ENCODE measurements at regions not wholly inside any gene's neighbourhood (a gene's known extent, or its start where the extent isn't known, plus 50 kb on each side); places are given as distances from the start of the nearest gene placed in this dataset.

DNA sequence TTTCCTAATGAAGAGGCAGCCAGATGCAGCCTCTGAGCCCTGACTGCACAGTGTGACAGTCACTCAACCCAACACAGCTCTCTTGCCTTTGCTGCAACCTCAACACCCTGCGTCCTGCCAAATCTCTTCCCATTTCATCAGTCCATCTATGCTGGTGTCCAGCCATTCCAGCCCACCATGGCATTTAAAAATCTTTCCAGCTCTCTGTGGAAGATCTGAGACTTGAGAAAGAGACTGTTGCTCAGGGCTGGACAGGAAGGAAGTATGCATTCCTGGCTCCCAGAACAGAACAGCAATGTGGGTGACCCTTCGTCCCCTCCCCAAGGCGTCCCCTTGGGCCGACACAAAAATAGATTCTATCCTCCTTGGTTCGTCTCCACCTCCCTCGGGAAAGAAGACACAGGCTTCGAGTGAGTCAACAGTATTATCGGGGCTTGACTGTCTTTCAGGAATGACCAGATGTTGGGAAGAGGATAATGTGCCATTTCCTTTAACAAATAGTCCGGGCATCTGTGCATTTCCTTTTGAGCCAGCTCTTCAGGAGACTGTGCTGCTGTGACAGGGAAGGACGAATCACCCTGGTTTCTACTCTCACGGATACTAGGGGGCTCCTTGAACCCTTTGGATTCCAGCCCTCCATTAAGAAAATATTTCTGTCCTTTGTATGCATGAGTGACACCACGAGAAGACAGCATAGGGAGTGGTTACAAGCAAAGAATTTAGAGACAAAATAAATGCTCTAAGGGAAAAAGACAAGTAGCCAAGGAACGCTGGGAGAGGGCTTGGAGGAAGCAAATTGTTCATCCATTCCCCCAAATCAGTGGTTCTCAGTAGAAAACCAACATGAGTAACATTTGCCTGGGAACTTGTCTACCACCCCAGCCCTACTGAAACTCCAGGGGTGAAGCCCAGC is 111.4 kb upstream of the CDC42BPA start:
- TF ChIP-seq, protein P1, sequence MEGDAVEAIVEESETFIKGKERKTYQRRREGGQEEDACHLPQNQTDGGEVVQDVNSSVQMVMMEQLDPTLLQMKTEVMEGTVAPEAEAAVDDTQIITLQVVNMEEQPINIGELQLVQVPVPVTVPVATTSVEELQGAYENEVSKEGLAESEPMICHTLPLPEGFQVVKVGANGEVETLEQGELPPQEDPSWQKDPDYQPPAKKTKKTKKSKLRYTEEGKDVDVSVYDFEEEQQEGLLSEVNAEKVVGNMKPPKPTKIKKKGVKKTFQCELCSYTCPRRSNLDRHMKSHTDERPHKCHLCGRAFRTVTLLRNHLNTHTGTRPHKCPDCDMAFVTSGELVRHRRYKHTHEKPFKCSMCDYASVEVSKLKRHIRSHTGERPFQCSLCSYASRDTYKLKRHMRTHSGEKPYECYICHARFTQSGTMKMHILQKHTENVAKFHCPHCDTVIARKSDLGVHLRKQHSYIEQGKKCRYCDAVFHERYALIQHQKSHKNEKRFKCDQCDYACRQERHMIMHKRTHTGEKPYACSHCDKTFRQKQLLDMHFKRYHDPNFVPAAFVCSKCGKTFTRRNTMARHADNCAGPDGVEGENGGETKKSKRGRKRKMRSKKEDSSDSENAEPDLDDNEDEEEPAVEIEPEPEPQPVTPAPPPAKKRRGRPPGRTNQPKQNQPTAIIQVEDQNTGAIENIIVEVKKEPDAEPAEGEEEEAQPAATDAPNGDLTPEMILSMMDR (IDR thresholded peaks at IDR 0.05; ENCODE audit: insufficient read depth, low read depth, low read length): no peak
- no peak overlapping the region for H3K4me3 ChIP-seq (ENCODE audit: low read depth, low read length)
- peak; percentile 86 for DNase-seq (ENCODE audit: low read depth)

DNA sequence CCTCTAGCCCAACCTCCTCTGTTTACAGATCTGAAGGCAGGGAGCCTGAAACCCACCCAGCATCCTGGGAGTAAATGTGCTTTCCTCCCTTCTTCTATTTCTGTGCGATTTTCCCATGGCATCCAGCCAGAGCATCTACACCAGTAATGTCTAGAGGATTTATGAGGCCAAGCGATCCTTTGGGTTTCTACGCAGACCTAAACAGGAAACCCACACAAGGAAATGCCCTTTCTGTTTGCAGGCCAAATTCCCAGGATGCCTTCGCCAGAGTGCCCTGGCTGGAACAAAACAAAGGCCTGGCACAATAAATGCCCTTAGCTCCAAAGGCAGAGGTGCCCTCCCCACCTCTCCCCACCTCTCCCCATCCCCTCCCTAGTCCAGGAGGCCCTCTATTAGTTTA is 110.5 kb upstream of the CDC42BPA start:
- peak; percentile 95 for DNase-seq (ENCODE audit: low read depth)
- H3K4me3 ChIP-seq (ENCODE audit: low read depth, low read length): no peak overlapping the region
- TF ChIP-seq, protein P1 (IDR thresholded peaks at IDR 0.05; ENCODE audit: insufficient read depth, low read depth, low read length): no peak

DNA sequence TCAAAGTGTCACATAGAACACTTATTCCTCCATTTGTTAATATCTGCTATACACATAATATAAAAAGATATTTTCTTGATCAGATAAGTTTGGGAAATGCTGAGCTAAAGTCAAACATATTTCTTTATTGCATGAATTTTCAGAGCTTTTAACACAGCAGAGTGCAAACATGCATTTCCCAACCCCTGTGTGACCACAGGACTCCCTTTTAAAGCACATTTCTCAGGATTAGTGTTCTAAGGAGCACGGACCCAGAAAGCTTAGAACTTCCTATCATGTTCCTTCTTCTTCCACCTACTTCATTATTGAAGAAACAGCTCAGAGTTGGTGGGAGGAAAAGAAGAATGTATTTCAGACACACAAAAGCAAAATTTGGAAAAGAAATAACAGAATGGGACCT is 109.1 kb upstream of the CDC42BPA start:
- no peak overlapping the region for H3K4me3 ChIP-seq (ENCODE audit: low read depth, low read length)
- TF ChIP-seq, protein P1 (IDR thresholded peaks at IDR 0.05; ENCODE audit: insufficient read depth, low read depth, low read length): no peak
- peak; percentile 64 for DNase-seq (ENCODE audit: low read depth)

DNA sequence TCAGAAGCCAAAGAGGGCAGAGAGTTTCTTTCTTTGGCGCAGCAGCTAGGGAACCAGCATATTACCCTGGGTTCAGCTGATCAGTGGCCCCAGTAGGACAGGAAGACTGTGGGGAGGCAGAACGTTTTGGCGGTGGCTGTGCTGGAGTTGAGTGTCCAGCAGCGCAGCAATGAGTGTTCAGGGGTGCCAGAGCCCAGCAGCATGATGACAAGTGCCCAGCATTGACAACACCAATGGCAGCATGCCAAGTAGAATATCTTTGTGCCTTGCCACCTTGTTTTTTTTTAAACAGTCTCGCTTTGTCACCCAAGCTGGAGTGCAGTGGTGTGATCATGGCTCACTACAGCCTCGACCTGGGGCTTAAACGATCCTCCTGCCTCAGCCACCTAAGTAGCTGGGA is 106.7 kb upstream of the CDC42BPA start:
- DNase-seq (ENCODE audit: low read depth): no peak
- TF ChIP-seq, protein P1 (IDR thresholded peaks at IDR 0.05; ENCODE audit: insufficient read depth, low read depth, low read length): no peak
- H3K4me3 ChIP-seq (ENCODE audit: low read depth, low read length): no peak overlapping the region

DNA sequence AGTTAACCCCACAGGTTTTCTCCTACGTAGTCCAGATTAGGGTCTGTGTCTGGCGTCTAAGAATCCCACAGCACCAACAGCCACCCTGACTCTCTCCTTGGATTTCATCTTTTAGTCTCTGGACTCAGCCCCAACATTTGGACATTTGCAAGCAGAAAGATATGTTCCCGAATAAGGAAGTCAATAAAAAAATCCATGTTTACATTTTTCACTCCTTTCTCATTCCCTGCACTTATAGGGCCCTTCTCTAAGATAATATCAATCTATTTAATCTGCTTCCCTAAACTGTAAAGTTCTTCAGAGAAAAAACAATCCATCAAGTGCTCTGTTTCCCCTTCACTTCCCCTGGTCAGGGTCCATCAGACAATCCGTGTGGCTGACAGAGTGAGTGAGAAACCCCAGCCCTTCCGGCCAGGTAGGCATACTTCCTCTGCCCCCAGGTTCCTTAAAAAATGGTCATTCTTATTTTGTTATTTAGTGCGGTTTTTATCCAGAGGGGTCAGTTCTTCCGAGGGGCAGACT is 105.9 kb upstream of the CDC42BPA start:
- peak; percentile 80 for DNase-seq (ENCODE audit: low read depth)
- TF ChIP-seq, protein P1 (IDR thresholded peaks at IDR 0.05; ENCODE audit: insufficient read depth, low read depth, low read length): no peak

DNA sequence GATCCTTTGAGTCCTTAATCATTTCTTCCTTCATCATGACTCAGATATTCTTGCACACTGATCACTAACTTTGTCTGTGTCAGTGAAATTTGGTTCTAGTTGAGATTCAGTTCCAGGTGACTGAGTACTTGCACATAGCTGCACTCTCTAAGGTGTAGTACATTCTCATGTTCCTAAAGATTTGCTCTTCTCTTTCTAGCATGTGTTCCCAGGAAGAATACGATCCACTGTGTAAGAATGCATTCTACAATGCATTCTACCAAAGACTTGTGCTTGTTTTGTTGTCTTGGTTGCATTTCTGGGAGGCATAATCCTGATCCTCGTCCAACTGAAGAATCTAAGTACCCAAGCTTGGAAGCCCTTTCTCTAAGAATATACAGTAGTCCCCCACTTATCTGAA is 104.3 kb upstream of the CDC42BPA start:
- H3K4me3 ChIP-seq (ENCODE audit: low read depth, low read length): no peak overlapping the region
- TF ChIP-seq, protein P1 (IDR thresholded peaks at IDR 0.05; ENCODE audit: insufficient read depth, low read depth, low read length): no peak
- DNase-seq (ENCODE audit: low read depth): no peak

More for the DNA sequence above, 105.9 kb upstream of the CDC42BPA start:
- no peak overlapping the region for H3K4me3 ChIP-seq (ENCODE audit: low read depth, low read length)
